Neural cell (in vitro differentiated cells): ENCODE measurements at regions not wholly inside any gene's neighbourhood (a gene's known extent, or its start where the extent isn't known, plus 50 kb on each side); places are given as distances from the start of the nearest gene placed in this dataset.

ENCODE experiments used
- H2AFZ ChIP-seq: fragments of 200-600, 300-800 bp; sonication (generic), shearing (Covaris generic); 2 replicates; pipeline ENCODE4 v1.6.0; 2014; ENCODE audit warnings: low read depth, mild to moderate bottlenecking, antibody characterized with exemption, low read length, moderate library complexity
- H3F3A ChIP-seq: fragments of 200-600 bp; shearing (Covaris generic); 2 replicates; pipeline ENCODE4 v1.6.1; 2016; ENCODE audit warnings: mild to moderate bottlenecking, moderate library complexity, mixed read lengths, antibody characterized with exemption, low read length; ENCODE audit not compliant: insufficient read depth, poor library complexity, severe bottlenecking
- H3K27ac ChIP-seq: fragments of 200-600, 300-800 bp; sonication (generic), shearing (Covaris generic); 2 replicates; pipeline ENCODE4 v1.5.1; 2014; ENCODE audit warnings: mild to moderate bottlenecking, low read length, moderate library complexity
- H3K27me3 ChIP-seq: fragments of 300-800, 200-600 bp; sonication (generic), shearing (Covaris generic); 2 replicates; pipeline ENCODE4 v1.6.0; 2014; ENCODE audit warnings: mild to moderate bottlenecking, low read depth, low read length, moderate library complexity; ENCODE audit not compliant: insufficient read depth
- H3K36me3 ChIP-seq: fragments of 300-800, 200-600 bp; sonication (generic), shearing (Covaris generic); 2 replicates; pipeline ENCODE4 v1.5.1; 2014; ENCODE audit warnings: mild to moderate bottlenecking, antibody characterized with exemption, low read length, moderate library complexity; ENCODE audit not compliant: insufficient read depth
- H3K4me2 ChIP-seq: fragments of 300-800, 200-600 bp; sonication (generic), shearing (Covaris generic); 2 replicates; pipeline ENCODE4 v1.6.0; 2014; ENCODE audit warnings: mild to moderate bottlenecking, low read length
- H3K4me3 ChIP-seq: fragments of 300-800, 200-600 bp; sonication (generic), shearing (Covaris generic); 2 replicates; pipeline ENCODE4 v1.5.1; 2014; ENCODE audit warnings: mild to moderate bottlenecking, low read length, moderate library complexity
- H3K79me2 ChIP-seq: fragments of 200-600 bp; shearing (Covaris generic); replicated peaks from 2 replicates; pipeline ENCODE4 v1.6.0; 2014; ENCODE audit warnings: mild to moderate bottlenecking, low read length, moderate library complexity; ENCODE audit not compliant: insufficient read depth
- H3K9ac ChIP-seq: fragments of 300-800, 200-600 bp; sonication (generic), shearing (Covaris generic); 2 replicates; pipeline ENCODE4 v1.6.1; 2016; ENCODE audit warnings: mild to moderate bottlenecking, low read length, mixed read lengths
- H3K9me2 ChIP-seq: fragments of 200-600 bp; shearing (Covaris generic); 2 replicates; pipeline ENCODE4 v1.6.1; 2016; ENCODE audit warnings: mild to moderate bottlenecking, low read length, mixed read lengths; ENCODE audit not compliant: insufficient read depth
- H3K9me3 ChIP-seq: fragments of 200-600, 300-800 bp; sonication (generic), shearing (Covaris generic); 2 replicates; pipeline ENCODE4 v1.6.1; 2016; ENCODE audit warnings: mild to moderate bottlenecking, mixed run types, low read length, moderate library complexity, mixed read lengths
- H4K20me1 ChIP-seq: fragments of 200-600 bp; shearing (Covaris generic); 2 replicates; pipeline ENCODE4 v1.6.1; 2016; ENCODE audit warnings: mild to moderate bottlenecking, mixed run types; ENCODE audit not compliant: insufficient read depth
- EP300 ChIP-seq: fragments of 450-650 bp; conservative IDR thresholded peaks from 2 replicates; pipeline ENCODE4 v1.6.1; 2014; ENCODE audit warnings: antibody characterized with exemption, mild to moderate bottlenecking, moderate library complexity; ENCODE audit not compliant: poor library complexity, severe bottlenecking
- EZH2 ChIP-seq: fragments of 200-600, 300-800 bp; shearing (Covaris generic), sonication (generic); IDR thresholded peaks from 2 replicates; pipeline ENCODE4 v1.6.1; 2014; ENCODE audit warnings: antibody characterized with exemption, low read length, borderline replicate concordance, mild to moderate bottlenecking; ENCODE audit not compliant: insufficient read depth, poor library complexity, severe bottlenecking
- MXI1 ChIP-seq: fragments of 450-650 bp; conservative IDR thresholded peaks from 2 replicates; pipeline ENCODE4 v1.6.1; 2014; ENCODE audit warnings: antibody characterized with exemption, mild to moderate bottlenecking; ENCODE audit not compliant: poor library complexity, severe bottlenecking
- POLR2AphosphoS5 ChIP-seq: IDR thresholded peaks from 2 replicates; pipeline ENCODE4 v1.6.1; 2012
- RAD21 ChIP-seq: fragments of 450-650 bp; conservative IDR thresholded peaks from 2 replicates; pipeline ENCODE4 v1.6.1; 2014; ENCODE audit warnings: antibody characterized with exemption, mild to moderate bottlenecking, moderate library complexity
- REST ChIP-seq: IDR thresholded peaks from 2 replicates; pipeline ENCODE4 v1.6.1; 2012; ENCODE audit warnings: borderline replicate concordance
- SMC3 ChIP-seq: fragments of 450-650 bp; conservative IDR thresholded peaks from 2 replicates; pipeline ENCODE4 v1.6.1; 2014; ENCODE audit warnings: antibody characterized with exemption, mild to moderate bottlenecking, moderate library complexity; ENCODE audit not compliant: poor library complexity
- TAF1 ChIP-seq: IDR thresholded peaks from 2 replicates; pipeline ENCODE4 v1.6.1; 2012; ENCODE audit warnings: low read depth
- TF ChIP-seq, protein P1 (sequence below): fragments of 450-650 bp; IDR thresholded peaks from 2 replicates; pipeline ENCODE4 v1.5.1; 2014; ENCODE audit warnings: antibody characterized with exemption, mild to moderate bottlenecking, moderate library complexity; ENCODE audit not compliant: poor library complexity, severe bottlenecking

GRCh38 chr12:30030693-30031374, 247.1 kb upstream of the TMTC1 start:
- Histone ChIP-seq H3K79me2 (no peaks in the 10 kb centered on the region), H3K9me2 (no peaks in the 10 kb centered on the region), H3K36me3 (no peaks in the 10 kb centered on the region), H3K27me3 (no peaks in the 10 kb centered on the region), H3K4me3 (no peak overlapping the region), H3K4me2 (no peak overlapping the region), H3K27ac (no peak overlapping the region), H3F3A (no peaks in the 10 kb centered on the region), H2AFZ (no peak overlapping the region), H3K9ac (no peak overlapping the region), H4K20me1 (no peaks in the 10 kb centered on the region), H3K9me3 (no peaks in the 10 kb centered on the region)
- TF ChIP-seq RAD21: no peak
- TF ChIP-seq SMC3: no peak
- TF ChIP-seq, protein P1, sequence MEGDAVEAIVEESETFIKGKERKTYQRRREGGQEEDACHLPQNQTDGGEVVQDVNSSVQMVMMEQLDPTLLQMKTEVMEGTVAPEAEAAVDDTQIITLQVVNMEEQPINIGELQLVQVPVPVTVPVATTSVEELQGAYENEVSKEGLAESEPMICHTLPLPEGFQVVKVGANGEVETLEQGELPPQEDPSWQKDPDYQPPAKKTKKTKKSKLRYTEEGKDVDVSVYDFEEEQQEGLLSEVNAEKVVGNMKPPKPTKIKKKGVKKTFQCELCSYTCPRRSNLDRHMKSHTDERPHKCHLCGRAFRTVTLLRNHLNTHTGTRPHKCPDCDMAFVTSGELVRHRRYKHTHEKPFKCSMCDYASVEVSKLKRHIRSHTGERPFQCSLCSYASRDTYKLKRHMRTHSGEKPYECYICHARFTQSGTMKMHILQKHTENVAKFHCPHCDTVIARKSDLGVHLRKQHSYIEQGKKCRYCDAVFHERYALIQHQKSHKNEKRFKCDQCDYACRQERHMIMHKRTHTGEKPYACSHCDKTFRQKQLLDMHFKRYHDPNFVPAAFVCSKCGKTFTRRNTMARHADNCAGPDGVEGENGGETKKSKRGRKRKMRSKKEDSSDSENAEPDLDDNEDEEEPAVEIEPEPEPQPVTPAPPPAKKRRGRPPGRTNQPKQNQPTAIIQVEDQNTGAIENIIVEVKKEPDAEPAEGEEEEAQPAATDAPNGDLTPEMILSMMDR: no peak
- TF ChIP-seq REST: no peak
- TF ChIP-seq POLR2AphosphoS5: no peak
- no peak for TF ChIP-seq EZH2
- TF ChIP-seq EP300: no peak
- no peak for TF ChIP-seq TAF1
- no peak for TF ChIP-seq MXI1

- TF ChIP-seq SMC3: no peak
- TF ChIP-seq REST: no peak
- TF ChIP-seq RAD21: no peak
- TF ChIP-seq EZH2: no peak
- no peak for TF ChIP-seq POLR2AphosphoS5
- TF ChIP-seq TAF1: no peak
- TF ChIP-seq MXI1: no peak
- TF ChIP-seq, protein P1: no peak
- no peak for TF ChIP-seq EP300
- Histone ChIP-seq H3K9me3 (no peaks in the 10 kb centered on the region), H3K27ac (no peak overlapping the region), H3K27me3 (no peaks in the 10 kb centered on the region), H3K4me2 (no peak overlapping the region), H3K79me2 (no peaks in the 10 kb centered on the region), H3F3A (no peaks in the 10 kb centered on the region), H3K9ac (no peak overlapping the region), H3K36me3 (no peaks in the 10 kb centered on the region), H3K9me2 (no peaks in the 10 kb centered on the region), H3K4me3 (no peak overlapping the region), H4K20me1 (no peaks in the 10 kb centered on the region), H2AFZ (no peak overlapping the region)
Observed at GRCh38 chr12:30026621-30027234, 243.0 kb upstream of the TMTC1 start.
